ENCODE measurements at regions not wholly inside any gene's neighbourhood (a gene's known extent, or its start where the extent isn't known, plus 50 kb on each side); places are given as distances from the start of the nearest gene placed in this dataset.
A peak's percentile ranks its signal among the peaks of the same experiment; 100 is the strongest.

DNA sequence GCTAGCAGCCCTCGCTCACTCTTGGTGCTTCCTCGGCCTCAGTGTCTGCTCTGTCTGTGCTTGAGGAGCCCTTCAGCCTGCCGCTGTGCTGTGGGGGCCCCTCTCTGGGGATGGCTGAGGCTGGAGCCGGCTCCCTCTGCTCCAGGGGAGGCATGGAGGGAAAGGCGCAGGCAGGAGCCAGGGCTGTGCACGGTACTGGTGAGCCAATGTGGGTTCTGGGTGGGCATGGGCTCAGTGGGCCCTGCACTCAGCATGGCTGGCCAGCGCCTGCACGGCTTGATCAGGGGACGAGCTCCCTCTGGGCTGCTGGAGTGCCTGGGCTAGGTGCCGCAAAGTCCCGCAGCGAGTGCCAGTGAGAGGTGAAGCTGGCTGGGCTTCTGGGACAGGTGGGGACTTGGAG lies 260.0 kb downstream of the SI start:
- Histone ChIP-seq H3K4me1 (no peaks in the 10 kb centered on the region), H3K9me3 (no peaks in the 10 kb centered on the region), H3K27ac (no peak overlapping the region), H3K4me3 (no peak overlapping the region), H3K36me3 (replicated peaks in 1 of 2; ENCODE audit: insufficient read depth in 1 of 2, low read depth in 2 of 2) (no peaks in the 10 kb centered on the region), H3K27me3 (no peaks in the 10 kb centered on the region)
- no peak for DNase-seq
- ATAC-seq: no peak
- intact Hi-C loops (cut with DNase I): no loop called here
- TF ChIP-seq, protein P1, sequence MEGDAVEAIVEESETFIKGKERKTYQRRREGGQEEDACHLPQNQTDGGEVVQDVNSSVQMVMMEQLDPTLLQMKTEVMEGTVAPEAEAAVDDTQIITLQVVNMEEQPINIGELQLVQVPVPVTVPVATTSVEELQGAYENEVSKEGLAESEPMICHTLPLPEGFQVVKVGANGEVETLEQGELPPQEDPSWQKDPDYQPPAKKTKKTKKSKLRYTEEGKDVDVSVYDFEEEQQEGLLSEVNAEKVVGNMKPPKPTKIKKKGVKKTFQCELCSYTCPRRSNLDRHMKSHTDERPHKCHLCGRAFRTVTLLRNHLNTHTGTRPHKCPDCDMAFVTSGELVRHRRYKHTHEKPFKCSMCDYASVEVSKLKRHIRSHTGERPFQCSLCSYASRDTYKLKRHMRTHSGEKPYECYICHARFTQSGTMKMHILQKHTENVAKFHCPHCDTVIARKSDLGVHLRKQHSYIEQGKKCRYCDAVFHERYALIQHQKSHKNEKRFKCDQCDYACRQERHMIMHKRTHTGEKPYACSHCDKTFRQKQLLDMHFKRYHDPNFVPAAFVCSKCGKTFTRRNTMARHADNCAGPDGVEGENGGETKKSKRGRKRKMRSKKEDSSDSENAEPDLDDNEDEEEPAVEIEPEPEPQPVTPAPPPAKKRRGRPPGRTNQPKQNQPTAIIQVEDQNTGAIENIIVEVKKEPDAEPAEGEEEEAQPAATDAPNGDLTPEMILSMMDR (IDR thresholded peaks at IDR 0.05): no peak
- TF ChIP-seq POLR2A (IDR thresholded peaks at IDR 0.05): no peak
- 88 to 97% methylated on average over 11 of the region's 12 CpGs for WGBS, 2 donors

GRCh38 chr3:164814106-164814505 lies 264.2 kb downstream of the SI start:
- Histone ChIP-seq H3K9me3 (no peaks in the 10 kb centered on the region), H3K4me3 (no peak overlapping the region), H3K4me1 (peaks cover 5% of the 10 kb centered on the region), H3K27me3 (no peaks in the 10 kb centered on the region), H3K27ac (no peak overlapping the region), H3K36me3 (replicated peaks in 1 of 2; ENCODE audit: insufficient read depth in 1 of 2, low read depth in 2 of 2) (no peaks in the 10 kb centered on the region)
- ATAC-seq (no peak), DNase-seq (no peak)
- no peak for TF ChIP-seq POLR2A (IDR thresholded peaks at IDR 0.05)
- TF ChIP-seq, protein P1 (IDR thresholded peaks at IDR 0.05): no peak
- intact Hi-C loops (cut with DNase I): no loop called here
- WGBS, 2 donors: 91 to 97% methylated on average over 8 to 15 of the region's 15 CpGs

- intact Hi-C loops (cut with DNase I): no loop called here
- Histone ChIP-seq H3K4me1 (peaks cover 7% of the 10 kb centered on the region), H3K36me3 (replicated peaks in 1 of 2; ENCODE audit: insufficient read depth in 1 of 2, low read depth in 2 of 2) (no peaks in the 10 kb centered on the region), H3K27me3 (no peaks in the 10 kb centered on the region), H3K27ac (no peak overlapping the region), H3K4me3 (no peak overlapping the region), H3K9me3 (no peaks in the 10 kb centered on the region)
- DNase-seq (no peak), ATAC-seq (no peak)
- 86 to 88% methylated on average over 6 of the region's 6 CpGs for WGBS, 2 donors
- TF ChIP-seq POLR2A (IDR thresholded peaks at IDR 0.05): no peak
- TF ChIP-seq, protein P1 (IDR thresholded peaks at IDR 0.05): no peak
These were observed 266.3 kb downstream of the SI start for GRCh38 chr3:164812042-164812441.

DNA sequence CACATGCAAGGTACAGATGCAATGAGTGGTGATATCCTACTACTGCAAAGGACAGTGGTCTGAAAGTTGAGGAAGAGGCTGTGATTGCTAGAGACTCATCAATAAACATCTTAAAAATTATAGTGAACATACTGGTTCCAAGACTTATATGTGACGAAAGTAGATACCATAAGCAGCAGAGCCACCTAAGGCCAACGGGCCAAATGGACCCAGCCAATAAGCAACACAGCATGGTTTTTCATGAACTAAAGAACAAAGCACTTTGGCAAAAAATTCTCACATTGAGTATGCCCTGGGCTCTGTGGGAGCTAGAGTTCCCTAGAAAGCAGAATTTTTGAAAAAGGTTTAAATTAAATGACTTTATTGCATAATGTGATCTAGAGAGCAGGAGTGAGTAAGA lies 272.1 kb downstream of the SI start:
- 55 to 65% methylated on average over 2 of the region's 2 CpGs for WGBS, 2 donors
- Histone ChIP-seq H3K27ac (no peak overlapping the region), H3K36me3 (replicated peaks in 1 of 2; ENCODE audit: insufficient read depth in 1 of 2, low read depth in 2 of 2) (no peaks in the 10 kb centered on the region), H3K4me3 (no peak overlapping the region), H3K9me3 (peaks cover 0 to 3% (median 0%) of the 10 kb centered on the region in 3 donors), H3K27me3 (no peaks in the 10 kb centered on the region), H3K4me1 (peaks cover 7% of the 10 kb centered on the region)
- DNase-seq (peak in 1 of 4 donors; percentile 50), ATAC-seq (no peak)
- intact Hi-C loops (cut with DNase I): no loop called here
- TF ChIP-seq, protein P1 (IDR thresholded peaks at IDR 0.05): peak in 4 of 7 experiments; percentile 22 to 46 (median 31)
- TF ChIP-seq POLR2A (IDR thresholded peaks at IDR 0.05): no peak

DNA sequence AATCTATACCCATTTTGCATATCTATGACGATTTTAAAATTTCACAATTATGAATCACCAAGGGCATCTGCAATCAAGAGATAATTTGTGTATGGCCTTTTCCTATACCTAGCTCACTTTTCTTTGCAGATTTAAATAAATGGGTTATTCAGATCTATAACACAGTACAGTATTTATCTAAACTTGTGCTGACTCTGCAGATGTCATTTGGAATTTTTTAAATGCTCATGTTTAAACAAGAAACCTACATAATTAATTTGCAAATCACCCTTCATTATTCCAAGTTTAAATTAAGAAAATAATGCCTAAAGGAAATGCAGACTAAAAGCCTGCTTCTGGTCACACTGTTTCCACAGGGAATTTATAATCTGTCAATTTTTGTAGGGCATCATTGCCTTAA lies 284.2 kb downstream of the SI start:
- Histone ChIP-seq H3K4me3 (no peak overlapping the region), H3K9me3 (no peaks in the 10 kb centered on the region), H3K27ac (no peak overlapping the region), H3K36me3 (replicated peaks in 1 of 2; ENCODE audit: insufficient read depth in 1 of 2, low read depth in 2 of 2) (no peaks in the 10 kb centered on the region), H3K4me1 (no peaks in the 10 kb centered on the region), H3K27me3 (no peaks in the 10 kb centered on the region)
- TF ChIP-seq, protein P1 (IDR thresholded peaks at IDR 0.05): no peak
- TF ChIP-seq POLR2A (IDR thresholded peaks at IDR 0.05): no peak
- 47 to 55% methylated on average over 1 of the region's 1 CpG for WGBS, 2 donors
- ATAC-seq (no peak), DNase-seq (no peak)
- intact Hi-C loops (cut with DNase I): no loop called here
